Erythroblast (primary cell): ENCODE measurements at regions not wholly inside any gene's neighbourhood (a gene's known extent, or its start where the extent isn't known, plus 50 kb on each side); places are given as distances from the start of the nearest gene placed in this dataset.

Experiments
- GATA1 ChIP-seq: IDR thresholded peaks from 2 replicates; pipeline ENCODE4 v1.6.1; 2011; ENCODE audit warnings: low read depth, mild to moderate bottlenecking, control low read depth, low read length, moderate library complexity
- POLR2A ChIP-seq: IDR thresholded peaks from 2 replicates; pipeline ENCODE4 v1.6.1; 2011; ENCODE audit warnings: mild to moderate bottlenecking, low read length

DNA sequence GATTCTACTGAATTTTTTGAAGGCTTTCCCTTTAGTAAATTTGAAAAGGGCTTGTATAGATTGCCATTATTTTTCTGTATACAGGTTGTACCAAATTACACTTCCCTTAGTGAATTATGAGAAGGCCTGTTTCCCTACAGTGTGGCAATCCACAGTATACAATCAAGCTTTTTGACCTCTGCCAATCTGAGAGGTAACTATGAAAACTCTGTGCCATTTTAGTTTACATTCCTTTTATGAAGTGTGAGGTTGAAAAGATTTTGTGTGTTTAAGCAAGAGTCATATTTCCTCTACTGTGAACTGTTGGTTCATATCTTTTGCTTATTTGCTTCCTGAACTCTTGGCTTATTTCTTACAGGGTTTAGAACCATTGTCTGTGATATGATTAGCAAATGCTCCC lies 432.5 kb downstream of the KCNA4 start:
- TF ChIP-seq POLR2A: no peak
- no peak for TF ChIP-seq GATA1
